HG03175 (cell line): ENCODE measurements at regions not wholly inside any gene's neighbourhood (a gene's known extent, or its start where the extent isn't known, plus 50 kb on each side); places are given as distances from the start of the nearest gene placed in this dataset.

Experiments
- ATAC-seq: cut with Tn5 transposase; IDR thresholded peaks from one replicate; pipeline ENCODE4 v1.9.1; 2021; ENCODE audit warnings: mild to moderate bottlenecking, moderate library complexity; ENCODE audit not compliant: unreplicated experiment

DNA sequence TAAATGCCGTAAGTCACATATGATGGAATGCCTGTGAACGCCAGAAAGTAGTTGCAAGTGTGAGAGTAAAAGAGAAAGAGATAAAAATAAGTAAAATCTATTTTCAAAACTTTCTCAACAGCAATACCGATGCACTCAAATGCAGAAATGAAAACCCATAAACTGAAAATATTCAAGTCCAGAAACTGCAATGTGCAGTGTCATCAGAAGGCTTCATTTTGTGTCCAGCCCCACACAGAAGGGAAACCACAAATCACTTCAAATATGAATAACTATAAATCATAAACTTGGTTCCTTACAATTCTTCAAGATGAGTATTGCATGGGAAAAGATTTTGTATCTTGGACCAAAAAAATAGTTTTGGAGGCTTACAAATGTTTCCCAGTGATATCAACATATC lies 375.2 kb upstream of the ANO5 start:
- ATAC-seq: no peak

DNA sequence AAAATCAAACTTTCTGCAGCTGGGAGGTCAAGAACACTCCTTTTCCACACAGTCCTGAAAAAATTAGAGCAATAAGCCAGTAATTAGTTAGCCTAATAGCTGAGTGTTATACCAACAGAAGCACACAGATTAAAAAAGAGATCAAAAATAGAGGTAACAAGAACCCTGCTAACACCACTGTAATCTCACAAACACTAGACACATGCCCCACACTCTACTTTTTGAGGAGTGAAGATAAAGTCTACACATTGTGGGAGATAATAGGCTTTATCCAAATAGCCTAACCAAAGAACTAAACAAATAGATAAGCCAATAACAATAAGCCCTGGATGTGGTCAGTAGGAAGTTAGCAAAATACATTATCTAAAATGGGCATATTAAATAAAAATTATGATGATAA lies 372.7 kb upstream of the ANO5 start:
- no peak for ATAC-seq

DNA sequence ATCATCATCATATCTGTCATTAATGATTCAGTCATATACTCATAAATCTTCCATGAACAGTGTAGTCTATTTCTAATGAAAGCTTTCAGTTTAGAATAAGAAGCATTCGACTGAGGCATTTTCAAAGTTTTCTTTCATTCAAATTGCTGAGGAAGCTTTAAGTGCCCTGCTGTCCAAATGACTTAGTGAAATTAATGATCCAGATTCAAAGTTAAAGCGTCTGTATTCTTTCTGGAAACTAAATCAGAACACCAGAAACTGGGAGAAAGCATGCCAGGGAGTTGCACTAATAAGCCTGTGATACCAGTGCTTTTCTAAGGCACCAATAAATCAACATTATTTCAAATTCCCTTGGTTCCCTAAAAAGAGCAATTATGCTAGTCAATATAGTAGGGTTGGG lies 367.8 kb upstream of the ANO5 start:
- no peak for ATAC-seq

DNA sequence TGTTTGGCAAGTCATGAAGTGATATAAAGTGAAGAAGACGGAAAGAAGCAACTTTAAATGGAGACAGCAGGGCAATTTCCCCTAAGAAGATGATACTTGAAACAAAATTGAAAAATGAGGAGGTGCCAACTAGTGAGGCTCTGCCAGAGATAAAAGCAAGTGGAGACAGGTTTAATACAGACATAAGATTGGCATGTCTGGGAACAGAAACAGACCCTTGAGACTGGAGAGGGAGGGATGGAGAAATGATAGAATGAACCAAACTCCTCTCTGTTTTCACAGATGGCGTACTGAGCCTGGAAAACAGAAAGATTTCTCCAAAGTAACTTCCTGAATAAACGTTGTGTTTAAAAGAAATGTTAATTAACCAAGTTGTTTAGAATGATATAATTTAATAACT lies 354.5 kb upstream of the ANO5 start:
- no peak for ATAC-seq

DNA sequence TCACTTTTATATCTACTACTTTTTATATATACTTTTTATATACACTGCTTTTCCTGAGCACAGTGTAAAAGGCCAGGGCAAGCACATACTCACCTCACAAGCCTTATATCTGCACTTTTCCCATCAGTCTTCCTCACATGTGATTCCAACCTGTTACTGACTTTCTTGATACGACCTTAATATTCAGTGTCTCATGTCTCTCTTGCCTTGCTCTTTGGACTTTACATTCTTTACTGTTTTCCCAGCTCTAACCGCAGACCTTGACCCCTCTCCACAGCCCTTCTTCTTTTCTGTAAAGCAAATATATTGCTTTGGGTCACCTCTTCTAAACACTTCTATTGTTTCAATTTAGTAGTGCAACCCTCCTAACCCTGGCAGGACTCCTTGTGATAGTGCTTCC lies 353.1 kb upstream of the ANO5 start:
- ATAC-seq: no peak

DNA sequence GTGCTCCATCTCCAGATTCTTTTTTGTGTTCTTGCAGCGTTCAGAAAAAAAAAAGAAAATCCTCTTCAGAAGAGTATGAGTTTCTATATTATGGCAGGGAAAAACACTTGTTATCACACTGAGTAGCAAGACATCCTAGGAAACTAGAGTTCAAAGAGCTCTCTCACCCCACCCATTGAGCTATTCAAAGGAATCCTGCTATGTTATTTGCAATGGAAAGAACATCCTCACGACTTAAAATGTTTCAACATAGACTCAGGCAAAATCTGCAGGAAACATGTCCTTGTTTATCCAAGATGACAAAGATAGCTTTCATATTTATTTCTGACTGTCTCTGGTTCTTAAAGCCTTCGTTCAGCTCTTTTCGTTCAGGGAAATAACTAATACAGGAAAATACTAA lies 331.6 kb upstream of the ANO5 start:
- no peak for ATAC-seq

DNA sequence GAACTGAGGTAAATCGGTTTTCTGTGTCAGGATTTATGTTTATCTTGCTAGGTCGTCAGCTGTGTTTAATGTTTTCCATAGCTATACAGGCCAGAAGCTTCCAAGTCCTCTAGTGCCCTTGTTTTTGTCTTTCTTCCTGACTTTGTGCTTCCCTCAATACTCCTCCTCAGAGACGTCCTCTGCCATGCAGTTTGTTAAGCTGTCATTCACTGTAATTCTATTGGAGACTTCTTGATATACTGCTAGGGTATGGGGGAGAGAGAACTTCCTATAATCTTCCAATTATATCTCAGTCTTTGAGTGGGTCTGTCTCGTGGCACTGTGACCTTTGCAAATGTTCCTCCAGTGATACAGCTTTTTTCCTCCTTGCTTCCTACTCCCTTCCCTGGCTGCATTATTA lies 327.3 kb upstream of the ANO5 start:
- ATAC-seq: no peak

DNA sequence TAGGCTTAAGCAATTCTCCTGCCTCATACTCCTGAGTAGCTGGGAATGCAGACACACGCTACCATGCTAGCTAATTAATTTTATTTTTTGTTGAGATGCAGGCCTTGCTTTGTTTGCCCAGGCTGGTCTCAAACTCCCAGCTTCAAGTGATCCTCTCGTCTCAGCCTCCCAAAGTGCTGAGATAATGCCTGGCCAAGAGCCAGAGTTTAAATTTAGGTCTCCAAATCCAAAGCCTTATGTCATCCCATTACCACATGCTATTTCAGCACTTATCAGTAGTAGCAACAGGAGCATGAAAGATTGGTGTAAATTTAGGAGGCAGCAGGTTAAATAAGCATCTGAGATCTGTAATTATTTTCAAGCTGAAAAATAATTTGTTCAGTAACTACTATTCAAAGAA lies 326.1 kb upstream of the ANO5 start:
- no peak for ATAC-seq

DNA sequence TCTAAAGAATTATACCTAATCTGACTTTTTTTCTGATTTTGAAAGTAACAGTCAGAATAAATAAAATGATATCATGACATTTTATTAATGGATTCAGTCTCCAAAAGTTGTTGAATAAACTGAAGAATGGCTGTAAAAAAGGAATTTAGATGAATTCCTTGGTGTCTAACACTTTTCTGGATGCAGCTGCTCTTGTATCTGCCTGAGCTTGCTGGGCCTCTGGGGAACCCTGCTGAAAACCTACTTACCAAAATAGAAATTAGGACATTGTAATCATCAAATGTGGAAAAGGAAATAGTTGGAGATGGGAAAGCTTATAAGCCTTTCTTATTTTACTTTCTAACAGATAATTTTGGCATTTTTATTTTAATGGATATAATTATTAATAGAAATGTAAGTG lies 315.7 kb upstream of the ANO5 start:
- no peak for ATAC-seq

DNA sequence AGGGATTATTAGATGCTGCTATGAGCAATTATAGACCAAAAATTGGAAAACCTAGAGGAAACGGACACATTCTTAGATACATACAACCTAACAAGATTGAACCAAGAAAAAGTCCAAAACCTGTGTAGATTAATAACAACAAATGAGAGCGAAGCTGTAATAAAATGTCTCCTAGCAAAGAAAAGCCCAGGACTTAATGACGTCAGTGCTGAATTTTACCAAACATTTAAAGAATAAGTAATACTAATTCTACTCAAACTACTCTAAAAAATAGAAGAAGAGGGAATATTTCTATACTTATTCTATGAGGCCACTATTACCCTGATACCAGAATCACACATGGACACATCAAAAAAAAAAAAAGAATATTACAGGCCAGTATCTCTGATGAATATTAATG lies 309.5 kb upstream of the ANO5 start:
- ATAC-seq: no peak

DNA sequence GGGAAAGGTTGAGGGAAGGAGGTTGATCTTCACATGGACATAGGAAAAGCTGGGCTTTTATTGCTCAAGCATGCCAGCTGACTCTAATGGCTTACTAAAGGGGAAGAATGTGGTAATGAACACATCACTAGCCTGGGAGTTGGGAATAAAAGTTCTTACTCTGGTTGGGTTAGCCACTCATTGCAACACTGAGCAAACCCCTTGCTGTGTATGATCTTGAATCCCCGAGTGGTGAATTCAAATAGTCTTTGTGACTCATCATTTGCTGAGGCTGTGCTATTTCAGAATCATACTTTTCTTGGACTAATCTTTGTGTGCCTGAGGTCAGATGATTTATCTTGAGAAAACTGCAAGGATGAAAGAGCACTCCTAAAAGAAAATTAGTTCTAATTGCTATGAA lies 304.1 kb upstream of the ANO5 start:
- ATAC-seq: no peak

DNA sequence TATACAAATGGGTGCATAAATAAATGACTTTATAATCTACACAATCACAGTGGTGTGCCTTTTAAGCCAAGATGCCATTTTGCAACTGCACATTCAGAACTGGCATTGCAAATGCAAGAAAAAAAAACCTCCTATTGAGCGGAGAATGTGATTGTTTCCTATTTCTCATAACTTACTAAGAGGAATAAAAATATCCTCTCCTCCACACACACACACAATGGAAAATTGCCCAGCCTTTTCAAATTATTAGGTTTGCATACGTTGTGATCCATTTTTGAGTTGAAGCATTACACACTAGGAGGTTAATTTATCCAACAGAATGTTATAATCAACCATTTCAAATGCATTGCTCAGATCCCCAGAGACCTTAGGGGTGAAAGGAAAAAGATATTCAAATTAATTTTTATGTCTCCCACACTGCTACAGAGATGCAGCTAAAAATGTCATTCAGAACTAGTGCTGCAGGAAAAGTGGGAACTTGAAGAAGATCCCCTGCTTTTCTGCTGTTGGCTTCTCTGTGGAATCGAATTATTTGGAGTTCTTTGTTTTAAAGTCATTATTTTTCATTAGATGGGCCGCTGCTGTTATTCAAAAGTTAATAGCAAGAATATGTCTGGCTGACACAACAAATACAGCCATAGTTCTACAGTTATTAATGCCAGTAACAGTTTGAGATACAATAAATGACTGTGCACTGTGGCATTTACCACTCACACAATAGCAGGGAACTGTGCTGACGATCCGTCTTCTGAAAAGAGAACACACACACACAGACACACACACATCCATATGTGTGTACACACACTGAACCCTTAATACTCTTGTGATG lies 299.9 kb upstream of the ANO5 start:
- no peak for ATAC-seq

DNA sequence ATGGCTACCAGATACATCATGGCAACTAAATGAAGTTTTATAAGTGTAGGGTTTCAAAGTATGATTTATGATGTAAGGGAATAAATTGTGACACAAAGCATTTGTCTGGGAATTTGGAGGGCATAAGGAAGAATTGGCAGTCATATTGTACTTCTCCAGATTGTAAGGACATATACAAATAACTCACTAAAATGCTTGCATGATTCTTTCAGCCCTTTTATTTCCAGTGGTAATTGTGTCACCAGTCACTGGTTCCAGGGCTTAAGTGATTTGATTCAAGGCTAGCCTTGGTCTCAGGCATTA lies 299.4 kb upstream of the ANO5 start:
- ATAC-seq: no peak

DNA sequence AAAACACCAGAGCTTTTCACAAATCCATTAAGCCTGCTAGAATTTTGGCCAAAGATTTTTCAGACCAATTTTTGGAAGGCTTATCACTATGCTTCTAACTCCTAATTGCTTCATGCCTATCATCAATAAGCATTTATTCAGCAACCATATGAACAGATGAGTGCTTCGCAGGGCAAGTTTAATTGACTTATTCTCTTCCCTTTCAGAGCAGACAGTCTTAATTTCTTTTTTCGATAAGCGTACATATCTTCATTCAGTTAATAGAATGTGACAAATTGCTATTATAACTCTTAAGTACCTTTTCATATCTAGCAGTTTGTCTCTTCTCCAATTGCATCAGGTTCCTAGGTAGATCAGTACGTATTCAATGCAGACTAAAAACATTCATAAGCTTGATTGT lies 298.4 kb upstream of the ANO5 start:
- ATAC-seq: no peak

DNA sequence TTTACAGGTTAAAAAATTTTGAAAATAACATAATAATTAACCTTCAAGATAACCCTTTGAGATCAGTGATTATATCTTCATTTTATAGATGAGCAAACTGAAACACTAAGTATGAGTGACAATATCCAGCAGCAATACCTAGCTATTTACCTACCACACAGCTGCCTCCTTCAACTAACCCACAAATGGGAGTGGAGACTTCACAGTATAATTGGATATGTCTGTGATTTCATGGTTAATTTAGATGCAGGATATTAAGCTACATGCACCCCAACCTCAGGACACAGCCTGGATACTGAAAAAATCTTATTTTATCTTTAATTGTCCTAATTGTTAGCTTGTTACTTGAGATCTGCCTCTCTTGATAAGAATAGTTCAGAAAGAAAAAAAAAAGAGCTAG lies 297.2 kb upstream of the ANO5 start:
- ATAC-seq: no peak

DNA sequence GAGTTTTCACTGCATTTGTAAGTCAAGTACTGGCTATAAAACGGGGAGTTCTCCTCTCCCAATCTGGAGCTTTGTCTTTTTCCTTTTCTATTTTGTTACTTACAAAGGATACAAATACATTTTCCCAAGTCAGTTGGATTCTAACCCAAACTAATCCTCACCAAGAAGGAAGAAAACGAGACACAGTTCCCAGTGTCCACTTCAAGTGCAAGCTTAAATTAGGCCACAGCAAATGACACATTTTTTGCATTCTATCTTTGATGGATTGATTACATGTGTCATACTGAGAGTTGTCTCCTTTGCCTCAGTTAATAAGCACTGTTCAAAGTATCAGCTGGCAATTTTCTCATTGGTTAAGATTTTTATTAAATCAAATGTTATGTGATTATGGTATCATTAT lies 296.7 kb upstream of the ANO5 start:
- ATAC-seq: no peak

DNA sequence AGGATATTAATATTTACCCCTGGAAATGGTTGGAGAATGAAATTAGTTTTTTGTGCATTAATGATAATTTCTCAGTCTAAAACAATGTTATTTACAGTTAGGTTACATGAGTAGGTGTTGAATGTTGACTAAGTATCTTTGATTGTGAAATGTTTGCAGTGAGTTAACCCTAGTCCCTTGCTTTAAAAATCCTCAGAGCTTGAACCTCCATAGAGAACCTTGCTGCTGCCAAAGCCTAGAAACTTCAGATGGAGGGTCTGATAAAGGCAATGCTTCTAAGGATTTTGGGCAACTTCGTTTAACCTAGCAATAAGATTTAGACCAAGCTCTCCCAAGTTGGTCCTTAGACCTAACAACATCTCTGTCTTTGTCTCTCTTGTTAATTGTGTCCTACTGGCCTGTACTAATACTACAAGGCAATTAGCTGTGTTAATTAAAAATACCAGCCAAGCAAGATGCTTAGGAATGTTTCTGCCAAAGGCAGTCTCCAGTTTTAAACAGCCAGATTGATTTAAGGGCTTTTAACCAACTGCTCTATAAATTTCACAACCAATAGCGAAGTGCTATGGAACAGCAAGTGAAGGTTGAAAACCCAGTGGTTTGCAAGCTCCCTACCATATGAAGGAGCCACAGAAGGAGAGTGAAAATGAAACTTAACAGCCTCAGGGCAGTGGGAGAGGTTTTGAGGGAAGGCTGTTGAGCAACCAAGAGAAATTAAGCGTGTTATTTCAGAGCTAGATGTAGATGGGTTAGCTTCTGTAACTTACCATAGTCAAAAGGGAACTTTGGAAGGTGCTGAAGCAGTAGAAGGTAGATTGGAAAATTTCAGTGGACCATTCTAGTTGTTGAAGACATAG lies 295.9 kb upstream of the ANO5 start:
- ATAC-seq: no peak

DNA sequence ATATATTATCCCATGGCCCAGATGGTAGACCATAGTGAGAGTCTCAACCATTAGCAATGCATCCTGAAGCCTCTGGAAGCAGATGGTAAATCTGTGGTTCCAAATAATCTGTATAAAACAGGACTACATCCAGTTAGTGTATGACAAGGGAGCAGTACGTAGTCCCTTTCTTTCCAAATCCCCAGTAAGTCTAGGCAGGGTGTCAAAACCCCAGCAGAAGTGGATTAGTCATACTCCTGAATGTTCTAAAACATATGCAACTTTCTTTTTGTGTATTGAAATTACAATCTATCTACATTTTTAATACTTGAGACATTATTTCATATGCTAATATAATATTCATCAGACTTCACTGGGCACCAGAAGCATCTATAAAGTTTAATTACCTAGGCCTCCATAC lies 295.1 kb upstream of the ANO5 start:
- ATAC-seq: no peak

DNA sequence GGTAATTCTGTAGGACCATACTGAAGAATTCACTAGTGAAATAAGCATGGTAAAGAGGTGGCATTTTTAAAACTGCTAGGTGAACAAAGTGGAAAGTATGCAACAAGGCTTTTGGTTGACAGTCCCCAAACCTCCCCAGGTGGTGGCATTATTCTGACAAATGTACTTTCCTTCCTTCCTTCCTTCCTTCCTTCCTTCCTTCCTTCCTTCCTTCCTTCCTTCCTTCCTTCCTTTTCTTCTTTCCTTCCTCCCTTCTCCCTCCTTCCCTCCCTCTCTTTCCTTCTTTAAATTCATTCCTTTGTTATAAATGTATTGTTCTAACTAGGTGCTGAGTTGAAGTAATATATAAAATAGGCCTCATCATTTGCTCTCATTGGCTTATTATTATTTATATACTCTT lies 284.7 kb upstream of the ANO5 start:
- no peak for ATAC-seq

DNA sequence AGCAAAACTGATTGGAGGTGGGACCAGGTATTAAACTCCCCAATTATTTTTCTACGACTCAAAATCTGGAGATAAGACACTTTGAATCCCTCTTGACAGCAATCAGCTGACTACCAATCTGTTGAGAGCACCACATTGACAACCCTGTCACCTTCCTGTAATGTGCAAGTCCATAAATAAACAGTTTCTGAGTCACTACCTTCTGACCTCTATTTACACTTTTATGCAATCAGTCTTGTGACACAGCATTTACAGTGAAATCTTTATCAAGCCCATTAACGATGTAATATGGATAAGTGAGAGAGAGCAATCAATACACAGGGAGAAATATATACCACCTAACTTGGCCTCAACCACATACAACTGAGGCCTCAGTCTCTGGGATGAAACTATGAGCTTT lies 283.7 kb upstream of the ANO5 start:
- ATAC-seq: no peak

DNA sequence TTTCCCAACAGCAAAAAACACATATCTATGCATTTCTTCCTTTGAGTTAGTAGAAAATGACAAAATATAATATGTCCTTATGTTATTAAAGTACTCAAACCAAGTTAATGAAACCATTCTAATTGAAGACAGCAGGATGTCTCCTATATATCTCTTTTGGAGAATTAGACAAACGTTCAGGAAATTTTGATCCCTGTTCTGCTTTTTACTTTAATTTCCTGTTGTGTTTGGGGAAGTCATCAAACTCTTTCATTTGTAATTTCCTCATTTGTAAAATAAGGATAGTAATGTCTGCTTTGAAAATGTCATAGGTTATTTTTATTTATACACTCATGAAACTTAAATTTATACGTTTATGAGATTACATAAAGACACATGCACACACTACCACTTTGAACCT lies 281.8 kb upstream of the ANO5 start:
- ATAC-seq: no peak

DNA sequence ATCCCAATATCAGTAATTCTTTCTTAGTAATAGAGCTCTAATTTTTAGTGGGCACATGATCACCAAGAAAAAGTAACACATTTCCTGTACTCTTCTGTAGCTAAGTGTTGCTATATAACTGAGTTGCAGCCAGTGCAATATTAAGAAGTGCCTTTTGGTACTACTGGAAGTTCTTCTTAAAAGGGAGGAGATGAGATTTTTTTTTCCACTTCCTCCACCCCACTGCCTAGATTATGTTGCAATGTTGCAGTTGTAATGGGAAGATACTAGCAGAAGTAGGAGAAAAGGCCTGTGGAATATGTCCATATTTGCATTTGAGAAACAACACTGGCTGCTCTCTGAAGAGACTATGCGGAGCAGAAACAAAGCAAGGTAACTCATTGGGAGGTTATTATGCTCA lies 280.6 kb upstream of the ANO5 start:
- no peak for ATAC-seq

DNA sequence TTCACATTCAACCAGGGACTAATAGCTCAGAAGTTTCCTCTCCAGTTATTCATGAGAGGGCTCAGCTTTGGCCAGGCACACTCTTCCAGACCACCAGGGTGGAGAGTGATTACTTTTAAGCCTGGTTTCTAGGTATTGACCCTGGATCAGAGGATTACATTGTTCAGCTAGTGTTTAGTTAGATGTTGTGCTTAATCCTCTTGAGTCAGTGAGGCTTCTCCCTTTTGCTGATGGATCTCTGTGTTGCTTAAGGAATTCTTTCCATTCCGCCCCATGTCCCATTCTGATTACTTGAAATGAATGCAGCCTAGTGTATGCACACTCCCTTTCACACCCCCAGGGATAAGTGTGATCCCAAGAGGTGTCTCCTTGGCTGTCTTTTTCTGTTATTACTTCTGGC lies 271.7 kb upstream of the ANO5 start:
- no peak for ATAC-seq
